ENCODE measurements at regions not wholly inside any gene's neighbourhood (a gene's known extent, or its start where the extent isn't known, plus 50 kb on each side); places are given as distances from the start of the nearest gene placed in this dataset.

GRCh38 chr4:187777954-187778353, 217.6 kb upstream of the ZFP42 start:
- TF ChIP-seq GATA3 (IDR thresholded peaks at IDR 0.05; ENCODE audit: low read depth, low read length), result no peak
- no peak for TF ChIP-seq GATA2 (IDR thresholded peaks at IDR 0.05; ENCODE audit: low read depth, low read length)
